Stimulated activated naive B cell treated with anti-CD40 and anti-IgM and Interleukin-4, amounts not matched to agents 10 μg/mL and 1 μg/mL and 100 μg/mL, for 72 hours (primary cell): ENCODE measurements at regions not wholly inside any gene's neighbourhood (a gene's known extent, or its start where the extent isn't known, plus 50 kb on each side); places are given as distances from the start of the nearest gene placed in this dataset.

Source experiments
- ATAC-seq, 2 donors: fragments of 150-1000 bp; cut with Tn5 transposase; replicated peaks; 2 replicates each; pipeline ENCODE4 v1.10.0; 2021; ENCODE audit warnings: moderate library complexity in 1 of 2
- DNase-seq: peaks from one replicate; pipeline ENCODE4 v3.0.0; 2021
- H3K27ac Mint-ChIP-seq: one replicate; pipeline ENCODE4 v1.8.0; 2022; ENCODE audit warnings: mild to moderate bottlenecking, mixed read lengths
- H3K27me3 Mint-ChIP-seq, 2 donors: one replicate each; pipeline ENCODE4 v1.8.0; 2022; ENCODE audit warnings: mixed read lengths in 2 of 2
- H3K36me3 Mint-ChIP-seq, 2 donors: one replicate each; pipeline ENCODE4 v1.8.0; 2022; ENCODE audit warnings: mixed read lengths in 2 of 2, mild to moderate bottlenecking in 1 of 2
- H3K4me1 Mint-ChIP-seq, 2 donors: one replicate each; pipeline ENCODE4 v1.8.0; 2022; ENCODE audit warnings: mixed read lengths in 2 of 2, mild to moderate bottlenecking in 1 of 2
- H3K4me3 Mint-ChIP-seq, 2 donors: one replicate each; pipeline ENCODE4 v1.8.0; 2022; ENCODE audit warnings: mild to moderate bottlenecking in 2 of 2, mixed read lengths in 2 of 2, moderate library complexity in 1 of 2
- H3K9me3 Mint-ChIP-seq, 2 donors: one replicate each; pipeline ENCODE4 v1.8.0; 2022; ENCODE audit warnings: mixed read lengths in 2 of 2, mild to moderate bottlenecking in 1 of 2

DNA sequence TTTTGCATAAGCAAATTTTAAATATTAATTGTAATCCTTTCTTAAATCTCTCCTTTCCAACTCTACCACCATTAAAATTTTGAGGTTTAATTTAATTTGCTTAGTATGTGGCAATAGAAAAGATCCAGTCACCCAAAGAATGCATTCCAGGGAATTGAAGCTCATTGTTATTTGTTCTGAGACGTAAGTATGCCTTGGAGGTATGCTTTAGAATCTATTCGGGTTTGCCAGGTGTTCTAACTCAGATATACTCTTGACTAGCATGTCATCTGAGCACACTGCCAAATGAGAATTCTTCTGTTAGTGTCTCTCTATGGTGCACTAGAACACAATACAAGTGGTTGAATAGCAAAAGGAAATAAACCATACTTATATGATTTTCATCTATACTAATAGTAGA, 813.6 kb upstream of the ADGRL2 start:
- no peak for ATAC-seq
- Mint-ChIP-seq H3K9me3 (peaks cover 0 to 5% of the 10 kb centered on the region in 2 donors), H3K4me3 (no peak overlapping the region), H3K36me3 (no peaks in the 10 kb centered on the region), H3K27me3 (no peaks in the 10 kb centered on the region), H3K4me1 (no peaks in the 10 kb centered on the region), H3K27ac (no peak overlapping the region)
- DNase-seq: no peak

GRCh38 chr1:80982831-80983230, 817.9 kb upstream of the ADGRL2 start:
- ATAC-seq (no peak), DNase-seq (no peak)
- Mint-ChIP-seq H3K9me3 (peaks cover 4 to 11% of the 10 kb centered on the region in 2 donors), H3K27me3 (no peaks in the 10 kb centered on the region), H3K4me1 (no peaks in the 10 kb centered on the region), H3K27ac (no peak overlapping the region), H3K4me3 (no peak overlapping the region), H3K36me3 (no peaks in the 10 kb centered on the region)

DNA sequence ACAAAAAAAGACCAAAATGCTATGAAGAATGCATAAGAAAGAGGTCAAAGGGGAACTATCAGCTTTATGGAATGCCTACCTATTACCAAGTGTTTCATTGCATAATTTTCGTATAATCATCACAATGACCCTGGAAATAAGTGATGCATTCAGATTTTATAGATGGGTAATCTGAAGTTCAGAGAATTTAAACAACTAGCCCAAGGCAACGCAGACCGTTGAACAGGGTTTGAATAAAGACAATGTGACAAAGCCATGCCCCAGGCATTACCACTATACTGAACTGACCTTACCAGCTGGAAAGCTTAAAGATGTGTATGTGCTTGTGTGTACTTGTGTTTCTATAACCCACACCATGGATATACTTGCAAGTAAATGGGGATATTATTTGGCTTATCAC, 827.6 kb upstream of the ADGRL2 start:
- Mint-ChIP-seq H3K36me3 (no peaks in the 10 kb centered on the region), H3K27ac (no peak overlapping the region), H3K4me1 (no peaks in the 10 kb centered on the region), H3K27me3 (no peaks in the 10 kb centered on the region), H3K9me3 (peaks cover 0 to 3% of the 10 kb centered on the region in 2 donors), H3K4me3 (no peak overlapping the region)
- ATAC-seq: no peak
- no peak for DNase-seq

DNA sequence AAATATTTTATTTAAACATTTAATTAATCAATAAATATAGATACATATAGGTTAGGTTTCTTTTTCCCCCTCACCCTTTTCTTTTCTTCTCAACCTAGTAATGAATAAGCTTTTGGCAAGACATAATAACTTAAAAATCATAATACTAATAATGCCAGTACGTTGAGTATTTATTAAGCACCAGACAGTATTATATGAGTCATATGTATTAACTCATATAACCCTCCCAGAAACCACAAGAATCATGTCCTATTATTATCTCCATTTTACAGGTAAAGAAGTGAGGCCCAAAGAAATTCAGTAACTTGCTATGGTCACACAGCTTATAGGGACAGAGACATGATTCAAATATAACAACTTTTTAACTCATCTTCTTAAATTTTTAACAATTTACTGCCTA, 834.5 kb upstream of the ADGRL2 start:
- H3K27me3 Mint-ChIP-seq: no peaks in the 10 kb centered on the region
- DNase-seq (no peak), ATAC-seq (no peak)
- H3K4me3 Mint-ChIP-seq: no peak overlapping the region
- H3K9me3 Mint-ChIP-seq: peaks cover 0 to 3% of the 10 kb centered on the region in 2 donors
- no peaks in the 10 kb centered on the region for H3K36me3 Mint-ChIP-seq
- H3K4me1 Mint-ChIP-seq: no peaks in the 10 kb centered on the region
- no peak overlapping the region for H3K27ac Mint-ChIP-seq

GRCh38 chr1:80962564-80962963, 838.2 kb upstream of the ADGRL2 start:
- H3K36me3 Mint-ChIP-seq: no peaks in the 10 kb centered on the region
- ATAC-seq (no peak), DNase-seq (no peak)
- H3K4me3 Mint-ChIP-seq: no peak overlapping the region
- peaks cover 0 to 3% of the 10 kb centered on the region in 2 donors for H3K9me3 Mint-ChIP-seq
- no peak overlapping the region for H3K27ac Mint-ChIP-seq
- H3K4me1 Mint-ChIP-seq: no peaks in the 10 kb centered on the region
- no peaks in the 10 kb centered on the region for H3K27me3 Mint-ChIP-seq

- Mint-ChIP-seq H3K36me3 (no peaks in the 10 kb centered on the region), H3K4me1 (no peaks in the 10 kb centered on the region), H3K9me3 (peaks cover 0 to 3% of the 10 kb centered on the region in 2 donors), H3K27ac (no peak overlapping the region), H3K4me3 (no peak overlapping the region), H3K27me3 (no peaks in the 10 kb centered on the region)
- no peak for ATAC-seq
- DNase-seq: no peak
Measured at GRCh38 chr1:80961464-80962190, 839.1 kb upstream of the ADGRL2 start.

DNA sequence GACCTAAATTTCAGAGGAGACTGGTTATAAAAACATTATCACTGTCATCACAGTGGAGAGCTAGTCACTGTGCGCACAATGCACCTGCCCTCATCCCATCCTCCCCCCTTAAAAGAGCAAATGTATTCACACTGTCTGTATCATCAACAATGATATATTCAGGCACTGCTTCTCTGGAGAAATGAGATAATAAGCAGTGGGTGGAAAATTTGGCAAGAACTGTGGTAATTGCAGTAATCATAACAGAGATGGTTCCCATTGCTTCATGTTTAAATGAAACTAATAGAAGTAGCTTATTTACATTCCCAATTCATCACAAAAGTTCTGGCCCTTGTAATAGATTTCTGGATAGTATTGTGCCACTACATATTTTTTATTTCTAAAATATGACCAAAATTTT, 867.4 kb upstream of the ADGRL2 start:
- ATAC-seq: no peak
- H3K36me3 Mint-ChIP-seq: no peaks in the 10 kb centered on the region
- no peak for DNase-seq
- peaks cover 7 to 12% of the 10 kb centered on the region in 2 donors for H3K9me3 Mint-ChIP-seq
- no peaks in the 10 kb centered on the region for H3K4me1 Mint-ChIP-seq
- H3K27me3 Mint-ChIP-seq: no peaks in the 10 kb centered on the region
- no peak overlapping the region for H3K4me3 Mint-ChIP-seq
- H3K27ac Mint-ChIP-seq: no peak overlapping the region

DNA sequence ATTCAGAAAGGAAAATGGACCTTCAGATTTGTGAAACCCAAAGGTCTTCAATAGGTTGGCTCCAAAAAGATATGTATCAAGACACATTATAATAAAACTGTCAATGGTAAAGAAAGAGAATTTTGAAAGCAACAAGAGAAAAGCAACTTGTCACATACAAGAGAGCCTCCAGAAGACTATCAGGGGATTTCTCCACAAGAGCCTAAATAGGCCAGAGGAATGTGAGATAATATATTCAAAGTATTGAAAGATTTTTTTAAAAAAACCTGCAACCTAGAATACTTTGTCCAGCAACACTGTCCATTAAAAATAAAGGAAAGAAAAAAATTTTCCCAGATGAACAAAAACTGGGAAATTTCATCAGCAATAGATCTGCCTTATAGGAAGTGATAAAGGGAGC, 869.6 kb upstream of the ADGRL2 start:
- Mint-ChIP-seq H3K4me3 (no peak overlapping the region), H3K27ac (no peak overlapping the region), H3K36me3 (no peaks in the 10 kb centered on the region), H3K4me1 (no peaks in the 10 kb centered on the region), H3K9me3 (peaks cover 7 to 14% of the 10 kb centered on the region in 2 donors), H3K27me3 (no peaks in the 10 kb centered on the region)
- ATAC-seq (no peak), DNase-seq (no peak)

GRCh38 chr1:80929868-80930508, 870.7 kb upstream of the ADGRL2 start:
- ATAC-seq: no peak
- Mint-ChIP-seq H3K9me3 (peaks cover 7 to 14% of the 10 kb centered on the region in 2 donors), H3K27ac (no peak overlapping the region)

DNA sequence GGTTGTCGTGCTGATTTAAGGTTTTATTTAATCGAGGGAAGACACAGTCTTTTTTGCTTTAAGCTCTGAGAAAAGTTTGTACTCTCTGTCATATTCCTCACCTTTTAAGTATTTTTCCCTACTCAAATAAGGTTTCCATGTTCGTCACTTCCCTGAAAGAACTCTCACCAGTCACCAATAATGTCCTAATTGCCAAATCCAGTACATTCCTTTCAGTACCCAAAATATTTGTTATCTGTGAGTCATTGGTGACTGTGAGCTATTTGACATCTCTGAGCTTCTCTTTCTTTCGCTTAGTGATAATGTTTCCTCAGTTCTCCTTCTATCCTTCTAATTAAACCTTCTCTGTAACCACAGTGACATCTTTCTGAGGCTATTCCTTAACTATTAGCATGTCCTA, 874.2 kb upstream of the ADGRL2 start:
- Mint-ChIP-seq H3K4me1 (no peaks in the 10 kb centered on the region), H3K36me3 (no peaks in the 10 kb centered on the region)
- DNase-seq: no peak

More at GRCh38 chr1:80929868-80930508, 870.7 kb upstream of the ADGRL2 start:
- H3K36me3 Mint-ChIP-seq: no peaks in the 10 kb centered on the region
- H3K4me1 Mint-ChIP-seq: no peaks in the 10 kb centered on the region
- no peaks in the 10 kb centered on the region for H3K27me3 Mint-ChIP-seq
- DNase-seq: no peak
- no peak overlapping the region for H3K4me3 Mint-ChIP-seq

GRCh38 chr1:80925130-80925805, 875.5 kb upstream of the ADGRL2 start:
- Mint-ChIP-seq H3K4me3 (no peak overlapping the region), H3K9me3 (peaks cover 0 to 6% of the 10 kb centered on the region in 2 donors), H3K27me3 (no peaks in the 10 kb centered on the region), H3K27ac (no peak overlapping the region), H3K36me3 (no peaks in the 10 kb centered on the region), H3K4me1 (no peaks in the 10 kb centered on the region)
- no peak for DNase-seq
- ATAC-seq: no peak

More for the DNA sequence above, 874.2 kb upstream of the ADGRL2 start:
- H3K27me3 Mint-ChIP-seq: no peaks in the 10 kb centered on the region
- no peak for ATAC-seq
- peaks cover 7 to 14% of the 10 kb centered on the region in 2 donors for H3K9me3 Mint-ChIP-seq
- H3K4me3 Mint-ChIP-seq: no peak overlapping the region
- no peak overlapping the region for H3K27ac Mint-ChIP-seq

DNA sequence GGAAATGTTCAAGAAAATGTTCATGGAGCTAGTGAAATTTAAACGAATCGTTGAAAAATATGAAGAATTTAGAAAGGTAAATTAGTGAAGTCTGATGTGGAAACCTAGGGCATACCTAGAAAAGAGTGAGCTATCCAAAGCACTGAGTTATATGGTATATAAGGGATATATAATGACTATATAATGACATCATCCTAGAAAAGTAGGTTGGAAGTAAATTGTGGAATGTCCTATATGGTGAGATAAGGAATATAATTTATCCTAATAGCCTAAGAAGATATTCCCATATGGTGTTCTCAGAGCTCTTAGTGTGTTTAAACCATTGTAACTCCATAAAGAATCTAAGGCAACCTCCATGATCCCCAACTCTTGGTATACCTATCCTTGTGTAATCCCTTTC, 876.4 kb upstream of the ADGRL2 start:
- no peak overlapping the region for H3K4me3 Mint-ChIP-seq
- H3K27me3 Mint-ChIP-seq: no peaks in the 10 kb centered on the region
- peaks cover 0 to 4% of the 10 kb centered on the region in 2 donors for H3K9me3 Mint-ChIP-seq
- no peaks in the 10 kb centered on the region for H3K4me1 Mint-ChIP-seq
- ATAC-seq (no peak), DNase-seq (no peak)
- no peaks in the 10 kb centered on the region for H3K36me3 Mint-ChIP-seq
- no peak overlapping the region for H3K27ac Mint-ChIP-seq

GRCh38 chr1:80922906-80923305, 877.8 kb upstream of the ADGRL2 start:
- H3K27me3 Mint-ChIP-seq: no peaks in the 10 kb centered on the region
- H3K27ac Mint-ChIP-seq: no peak overlapping the region
- H3K4me1 Mint-ChIP-seq: no peaks in the 10 kb centered on the region
- H3K36me3 Mint-ChIP-seq: no peaks in the 10 kb centered on the region
- DNase-seq (no peak), ATAC-seq (no peak)
- no peak overlapping the region for H3K4me3 Mint-ChIP-seq
- H3K9me3 Mint-ChIP-seq: peaks cover 0 to 4% of the 10 kb centered on the region in 2 donors

DNA sequence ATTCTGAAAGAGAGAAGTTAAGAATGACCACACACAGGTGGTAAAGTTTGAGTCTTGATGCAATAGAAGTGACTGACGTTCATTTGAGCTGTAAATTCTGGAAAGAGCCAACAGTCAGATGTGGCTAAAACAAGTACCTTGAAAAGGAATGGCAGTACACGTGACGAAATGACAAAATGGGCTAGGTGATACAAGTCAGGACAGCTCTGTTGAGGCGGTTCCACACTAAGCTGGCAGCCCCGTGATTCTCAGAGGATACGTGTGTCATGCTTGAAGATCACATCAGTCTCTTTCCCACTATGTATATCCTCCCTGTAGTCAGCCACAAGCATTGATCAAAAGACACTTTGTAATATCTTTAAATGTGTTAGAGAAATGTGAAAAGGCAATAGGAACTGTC, 881.3 kb upstream of the ADGRL2 start:
- no peaks in the 10 kb centered on the region for H3K4me1 Mint-ChIP-seq
- H3K9me3 Mint-ChIP-seq: peaks cover 0 to 3% of the 10 kb centered on the region in 2 donors
- H3K36me3 Mint-ChIP-seq: no peaks in the 10 kb centered on the region
- no peak for DNase-seq
- ATAC-seq: no peak
- H3K27me3 Mint-ChIP-seq: no peaks in the 10 kb centered on the region
- H3K27ac Mint-ChIP-seq: no peak overlapping the region
- no peak overlapping the region for H3K4me3 Mint-ChIP-seq

- no peaks in the 10 kb centered on the region for H3K36me3 Mint-ChIP-seq
- no peaks in the 10 kb centered on the region for H3K27me3 Mint-ChIP-seq
- ATAC-seq (no peak), DNase-seq (no peak)
- H3K9me3 Mint-ChIP-seq: peaks cover 0 to 3% of the 10 kb centered on the region in 2 donors
- no peak overlapping the region for H3K27ac Mint-ChIP-seq
- no peak overlapping the region for H3K4me3 Mint-ChIP-seq
- H3K4me1 Mint-ChIP-seq: no peaks in the 10 kb centered on the region
Measured at GRCh38 chr1:80918380-80918779, 882.4 kb upstream of the ADGRL2 start.
